Caco-2 (cell line): ENCODE measurements at regions not wholly inside any gene's neighbourhood (a gene's known extent, or its start where the extent isn't known, plus 50 kb on each side); places are given as distances from the start of the nearest gene placed in this dataset.

Experiments
- BruUV-seq: library from RNA; stranded (reverse); fragments of 400-500 nt; replicated peaks from 2 replicates; lab custom pipeline; 2021; lab: Mats Ljungman, UMichigan
- CTCF ChIA-PET: fragments of 300-600 bp; sonication (Branson Sonifier 250); formaldehyde crosslinking; loops from one replicate; lab custom pipeline; 2022; ENCODE audit warnings: antibody characterized with exemption; lab: Charles Lee
- POLR2A ChIA-PET: fragments of 300-600 bp; sonication (Branson Sonifier 250); formaldehyde crosslinking; loops from one replicate; lab custom pipeline; 2022; ENCODE audit warnings: antibody characterized with exemption; lab: Charles Lee
- DNase-seq, 2 experiments: peaks; one replicate each; pipeline versions ENCODE4 v3.0.0 to v3.0.0-alpha.2; 2020 to 2022
- H3K27me3 ChIP-seq: replicated peaks from 2 replicates; pipeline ENCODE4 v1.6.0; 2011; ENCODE audit warnings: low read length; ENCODE audit not compliant: control insufficient read depth, insufficient read depth
- H3K36me3 ChIP-seq: 2 replicates; pipeline ENCODE4 v1.5.1; 2011; ENCODE audit warnings: low read length; ENCODE audit not compliant: control insufficient read depth, insufficient read depth
- H3K4me1 ChIP-seq: fragments of 250-450 bp; sonication (Bioruptor Pico); 2 replicates; pipeline ENCODE4 v1.5.1; 2020; ENCODE audit warnings: mild to moderate bottlenecking
- H3K4me3 ChIP-seq: 2 replicates; pipeline ENCODE4 v1.5.1; 2011; ENCODE audit warnings: low read depth, mild to moderate bottlenecking, control low read depth, low read length
- H3K9me3 ChIP-seq: fragments of 250-450 bp; sonication (Bioruptor Pico); 2 replicates; pipeline ENCODE4 v1.5.1; 2020; ENCODE audit warnings: mild to moderate bottlenecking, moderate library complexity
- H3K27ac Mint-ChIP-seq: one replicate; pipeline ENCODE4 v1.8.0; 2022; ENCODE audit warnings: mixed read lengths; ENCODE audit not compliant: unreplicated experiment
- H3K27me3 Mint-ChIP-seq: one replicate; pipeline ENCODE4 v1.8.0; 2022; ENCODE audit warnings: mixed read lengths; ENCODE audit not compliant: insufficient read depth, unreplicated experiment
- H3K36me3 Mint-ChIP-seq: one replicate; pipeline ENCODE4 v1.8.0; 2022; ENCODE audit warnings: mild to moderate bottlenecking, mixed read lengths; ENCODE audit not compliant: insufficient read depth, unreplicated experiment
- H3K4me1 Mint-ChIP-seq: one replicate; pipeline ENCODE4 v1.8.0; 2022; ENCODE audit warnings: low read depth, mixed read lengths; ENCODE audit not compliant: unreplicated experiment
- H3K4me3 Mint-ChIP-seq: one replicate; pipeline ENCODE4 v1.8.0; 2022; ENCODE audit warnings: mild to moderate bottlenecking, moderate library complexity, mixed read lengths; ENCODE audit not compliant: unreplicated experiment
- H3K9me3 Mint-ChIP-seq: one replicate; pipeline ENCODE4 v1.8.0; 2022; ENCODE audit warnings: mixed read lengths; ENCODE audit not compliant: unreplicated experiment
- intact Hi-C: fragments of 100-400 bp; cut with micrococcal nuclease; formaldehyde crosslinking; loops from one replicate; pipeline ENCODE4 v1.10.0; 2022; ENCODE audit not compliant: unreplicated experiment
- TF ChIP-seq, protein P1 (sequence below), 2 experiments: fragments of 200-600 bp in 1 of 2; IDR thresholded peaks; 1 replicate in 1 of 2; 2 replicates in 1 of 2; pipeline versions ENCODE4 v1.5.1 to v1.8.0; 2011 to 2022; ENCODE audit warnings: antibody characterized with exemption in 1 of 2, control low read depth in 1 of 2, inconsistent platforms in 1 of 2, low read depth in 1 of 2, low read length in 1 of 2, mild to moderate bottlenecking in 1 of 2, moderate library complexity in 1 of 2; ENCODE audit not compliant: insufficient read depth in 1 of 2, severe bottlenecking in 1 of 2, unreplicated experiment in 1 of 2

DNA sequence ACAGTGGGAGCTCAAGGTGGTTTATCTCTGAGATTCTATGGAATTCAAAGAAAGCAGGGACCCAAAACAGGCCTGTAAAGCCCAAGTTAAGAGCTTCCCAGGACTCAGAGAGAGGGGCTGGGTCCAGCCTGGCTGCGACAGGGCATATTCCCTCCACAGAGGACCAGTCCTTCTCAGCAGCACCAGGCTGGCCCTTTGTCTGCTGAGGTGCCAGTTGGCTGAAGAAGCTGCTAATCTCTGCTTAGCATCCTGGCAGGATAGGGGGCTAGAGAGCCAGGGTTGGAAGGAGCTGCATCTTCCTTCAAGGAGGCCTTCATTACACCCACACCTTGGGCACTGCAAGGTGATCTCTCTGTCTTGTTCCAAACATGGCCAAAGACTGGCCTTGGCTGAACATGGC, 68.3 kb upstream of the TUNAR start:
- CTCF ChIA-PET: no interaction called here
- no peaks in the 10 kb centered on the region for H3K36me3 Mint-ChIP-seq
- H3K27me3 Mint-ChIP-seq: peaks cover 11% of the 10 kb centered on the region
- H3K4me3 ChIP-seq: no peak overlapping the region
- no TSS peak for BruUV-seq
- H3K27ac Mint-ChIP-seq: no peak overlapping the region
- POLR2A ChIA-PET: no interaction called here
- no peak for DNase-seq
- no peak overlapping the region for H3K4me3 Mint-ChIP-seq
- H3K4me1 Mint-ChIP-seq: no peaks in the 10 kb centered on the region
- no peaks in the 10 kb centered on the region for H3K9me3 ChIP-seq
- H3K9me3 Mint-ChIP-seq: peaks cover 12% of the 10 kb centered on the region
- H3K36me3 ChIP-seq: no peaks in the 10 kb centered on the region
- intact Hi-C loops: no loop called here
- H3K4me1 ChIP-seq: no peaks in the 10 kb centered on the region
- H3K27me3 ChIP-seq: no peaks in the 10 kb centered on the region; the same call in 1 of the 2 replicates
- TF ChIP-seq, protein P1, sequence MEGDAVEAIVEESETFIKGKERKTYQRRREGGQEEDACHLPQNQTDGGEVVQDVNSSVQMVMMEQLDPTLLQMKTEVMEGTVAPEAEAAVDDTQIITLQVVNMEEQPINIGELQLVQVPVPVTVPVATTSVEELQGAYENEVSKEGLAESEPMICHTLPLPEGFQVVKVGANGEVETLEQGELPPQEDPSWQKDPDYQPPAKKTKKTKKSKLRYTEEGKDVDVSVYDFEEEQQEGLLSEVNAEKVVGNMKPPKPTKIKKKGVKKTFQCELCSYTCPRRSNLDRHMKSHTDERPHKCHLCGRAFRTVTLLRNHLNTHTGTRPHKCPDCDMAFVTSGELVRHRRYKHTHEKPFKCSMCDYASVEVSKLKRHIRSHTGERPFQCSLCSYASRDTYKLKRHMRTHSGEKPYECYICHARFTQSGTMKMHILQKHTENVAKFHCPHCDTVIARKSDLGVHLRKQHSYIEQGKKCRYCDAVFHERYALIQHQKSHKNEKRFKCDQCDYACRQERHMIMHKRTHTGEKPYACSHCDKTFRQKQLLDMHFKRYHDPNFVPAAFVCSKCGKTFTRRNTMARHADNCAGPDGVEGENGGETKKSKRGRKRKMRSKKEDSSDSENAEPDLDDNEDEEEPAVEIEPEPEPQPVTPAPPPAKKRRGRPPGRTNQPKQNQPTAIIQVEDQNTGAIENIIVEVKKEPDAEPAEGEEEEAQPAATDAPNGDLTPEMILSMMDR (IDR thresholded peaks at IDR 0.05; ENCODE audit: insufficient read depth in 1 of 2, low read depth in 1 of 2, low read length in 1 of 2, severe bottlenecking in 1 of 2, unreplicated experiment in 1 of 2): no peak

DNA sequence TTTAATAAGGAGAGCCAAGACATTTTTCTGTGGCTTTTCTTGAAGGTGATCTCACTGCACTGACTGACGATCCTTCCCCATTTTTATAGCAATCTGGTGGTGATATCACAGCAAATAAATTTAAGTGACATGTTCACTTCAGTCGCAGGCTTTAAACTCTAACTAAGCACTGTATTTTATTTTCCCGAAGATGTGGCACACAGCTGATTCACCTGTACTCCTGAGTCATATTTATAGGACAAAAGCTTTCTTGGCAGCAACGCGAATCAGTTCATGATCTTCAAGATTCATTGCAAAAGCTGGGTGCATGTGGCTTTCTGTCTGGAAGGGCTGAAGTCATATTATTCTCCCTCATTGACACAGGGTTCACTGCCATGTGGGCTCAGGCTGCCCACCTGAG, 79.8 kb upstream of the TUNAR start:
- peaks cover 9% of the 10 kb centered on the region for H3K27me3 Mint-ChIP-seq

DNA sequence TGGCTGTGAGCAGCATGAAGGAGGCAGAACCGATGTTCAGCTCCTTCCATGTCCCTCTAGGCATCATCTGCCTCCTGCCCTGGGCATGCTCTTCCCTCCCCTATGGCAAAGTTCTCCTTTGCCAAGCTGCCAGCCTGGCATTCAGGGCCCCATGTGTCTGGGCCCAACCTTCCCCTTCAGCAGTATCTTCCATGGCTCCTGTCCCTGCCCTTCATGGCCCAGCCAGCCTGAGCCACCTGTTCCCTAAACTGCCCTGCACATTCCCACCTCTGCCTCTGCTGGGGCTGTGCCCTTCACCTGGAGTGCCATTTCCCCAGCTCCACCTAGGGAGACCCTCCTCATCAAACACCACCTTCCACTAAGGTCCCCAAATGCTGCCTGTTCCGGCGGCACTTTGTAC, 74.0 kb upstream of the TCL1A start:
- TF ChIP-seq, protein P1 (IDR thresholded peaks at IDR 0.05; ENCODE audit: insufficient read depth in 1 of 2, low read depth in 1 of 2, low read length in 1 of 2, severe bottlenecking in 1 of 2, unreplicated experiment in 1 of 2): no peak
- H3K4me3 Mint-ChIP-seq: no peak overlapping the region
- Histone ChIP-seq H3K27me3 (no peaks in the 10 kb centered on the region), H3K4me3 (no peak overlapping the region), H3K36me3 (no peaks in the 10 kb centered on the region), H3K4me1 (no peaks in the 10 kb centered on the region), H3K9me3 (no peaks in the 10 kb centered on the region)
- no peak for DNase-seq
- ChIA-PET CTCF (no interaction called here), POLR2A (no interaction called here)
- no peaks in the 10 kb centered on the region for H3K9me3 Mint-ChIP-seq
- no peaks in the 10 kb centered on the region for H3K4me1 Mint-ChIP-seq
- H3K36me3 Mint-ChIP-seq: peaks cover 4% of the 10 kb centered on the region
- H3K27me3 Mint-ChIP-seq: peaks cover 8% of the 10 kb centered on the region
- H3K27ac Mint-ChIP-seq: no peak overlapping the region
- intact Hi-C loops: no loop called here
- no TSS peak for BruUV-seq

More for the DNA sequence above, 79.8 kb upstream of the TUNAR start:
- TF ChIP-seq, protein P1 (IDR thresholded peaks at IDR 0.05; ENCODE audit: insufficient read depth in 1 of 2, low read depth in 1 of 2, low read length in 1 of 2, severe bottlenecking in 1 of 2, unreplicated experiment in 1 of 2): no peak
- Histone ChIP-seq H3K4me3 (no peak overlapping the region), H3K36me3 (no peaks in the 10 kb centered on the region), H3K9me3 (no peaks in the 10 kb centered on the region), H3K27me3 (no peaks in the 10 kb centered on the region), H3K4me1 (no peaks in the 10 kb centered on the region)
- no TSS peak for BruUV-seq
- no peaks in the 10 kb centered on the region for H3K36me3 Mint-ChIP-seq
- POLR2A ChIA-PET: no interaction called here
- CTCF ChIA-PET: no interaction called here
- intact Hi-C loops: no loop called here
- DNase-seq: no peak
- no peak overlapping the region for H3K4me3 Mint-ChIP-seq
- no peaks in the 10 kb centered on the region for H3K4me1 Mint-ChIP-seq
- H3K9me3 Mint-ChIP-seq: no peaks in the 10 kb centered on the region
- H3K27ac Mint-ChIP-seq: no peak overlapping the region
